Cardiac fibroblast (primary cell): ENCODE measurements at regions not wholly inside any gene's neighbourhood (a gene's known extent, or its start where the extent isn't known, plus 50 kb on each side); places are given as distances from the start of the nearest gene placed in this dataset.
A peak's percentile ranks its signal among the peaks of the same experiment; 100 is the strongest.

Experiments
- DNase-seq, 2 donors: peaks; one replicate each; pipeline versions ENCODE4 v3.0.0 to v3.0.0-alpha.2; 2010; ENCODE audit warnings: low read depth in 2 of 2
- H3K4me3 ChIP-seq, 2 donors: replicated peaks in 1 of 2; 1 replicate in 1 of 2; 2 replicates in 1 of 2; pipeline ENCODE4 v1.5.1; 2011; ENCODE audit warnings: low read depth in 2 of 2, low read length in 2 of 2, mild to moderate bottlenecking in 2 of 2, moderate library complexity in 1 of 2
- TF ChIP-seq, protein P1 (sequence below): IDR thresholded peaks from one replicate; pipeline ENCODE4 v1.5.1; 2011; ENCODE audit warnings: low read depth, mild to moderate bottlenecking, low read length, inconsistent platforms

DNA sequence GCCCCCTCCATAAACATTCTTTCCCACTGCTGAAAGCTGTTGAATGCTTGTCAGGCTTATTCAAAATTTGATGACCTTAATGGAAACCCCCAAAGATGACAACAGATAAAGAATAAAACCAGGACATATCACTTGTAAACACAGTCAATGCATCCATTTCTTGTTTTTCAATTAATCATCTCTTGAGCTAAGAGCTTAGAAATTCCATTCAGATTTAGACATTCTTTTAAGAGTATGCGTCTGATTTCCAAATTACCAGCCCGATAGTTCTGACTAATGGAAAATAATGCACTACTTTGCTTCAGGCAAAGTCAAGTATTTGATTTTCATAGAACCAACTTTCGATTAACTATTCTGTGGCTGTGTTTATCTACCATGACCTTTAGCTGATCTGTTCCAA, 100.6 kb upstream of the RUNX1 start:
- no peak overlapping the region for H3K4me3 ChIP-seq
- TF ChIP-seq, protein P1, sequence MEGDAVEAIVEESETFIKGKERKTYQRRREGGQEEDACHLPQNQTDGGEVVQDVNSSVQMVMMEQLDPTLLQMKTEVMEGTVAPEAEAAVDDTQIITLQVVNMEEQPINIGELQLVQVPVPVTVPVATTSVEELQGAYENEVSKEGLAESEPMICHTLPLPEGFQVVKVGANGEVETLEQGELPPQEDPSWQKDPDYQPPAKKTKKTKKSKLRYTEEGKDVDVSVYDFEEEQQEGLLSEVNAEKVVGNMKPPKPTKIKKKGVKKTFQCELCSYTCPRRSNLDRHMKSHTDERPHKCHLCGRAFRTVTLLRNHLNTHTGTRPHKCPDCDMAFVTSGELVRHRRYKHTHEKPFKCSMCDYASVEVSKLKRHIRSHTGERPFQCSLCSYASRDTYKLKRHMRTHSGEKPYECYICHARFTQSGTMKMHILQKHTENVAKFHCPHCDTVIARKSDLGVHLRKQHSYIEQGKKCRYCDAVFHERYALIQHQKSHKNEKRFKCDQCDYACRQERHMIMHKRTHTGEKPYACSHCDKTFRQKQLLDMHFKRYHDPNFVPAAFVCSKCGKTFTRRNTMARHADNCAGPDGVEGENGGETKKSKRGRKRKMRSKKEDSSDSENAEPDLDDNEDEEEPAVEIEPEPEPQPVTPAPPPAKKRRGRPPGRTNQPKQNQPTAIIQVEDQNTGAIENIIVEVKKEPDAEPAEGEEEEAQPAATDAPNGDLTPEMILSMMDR: no peak
- peak in 1 of 2 donors; percentile 68 for DNase-seq

DNA sequence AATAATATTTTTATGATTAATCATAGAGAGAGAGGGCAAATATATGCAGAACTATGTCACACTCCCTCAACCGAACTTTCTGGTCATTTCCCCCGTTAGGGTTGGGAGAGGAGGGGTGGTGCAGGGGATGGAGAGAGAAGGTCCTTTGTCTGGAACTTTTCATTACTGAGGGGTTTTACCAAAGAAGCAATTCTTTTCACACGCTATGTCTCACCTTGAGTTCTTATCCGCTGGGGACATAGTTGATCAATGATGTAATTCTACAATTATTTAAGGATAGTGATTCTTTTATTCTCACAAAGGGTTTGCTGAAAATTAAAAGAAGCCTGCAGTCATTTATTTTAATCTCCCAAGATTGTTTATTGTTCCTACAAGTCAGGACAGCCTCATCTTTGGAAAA, 98.3 kb upstream of the RUNX1 start:
- TF ChIP-seq, protein P1: no peak
- H3K4me3 ChIP-seq: no peak overlapping the region
- DNase-seq: no peak

DNA sequence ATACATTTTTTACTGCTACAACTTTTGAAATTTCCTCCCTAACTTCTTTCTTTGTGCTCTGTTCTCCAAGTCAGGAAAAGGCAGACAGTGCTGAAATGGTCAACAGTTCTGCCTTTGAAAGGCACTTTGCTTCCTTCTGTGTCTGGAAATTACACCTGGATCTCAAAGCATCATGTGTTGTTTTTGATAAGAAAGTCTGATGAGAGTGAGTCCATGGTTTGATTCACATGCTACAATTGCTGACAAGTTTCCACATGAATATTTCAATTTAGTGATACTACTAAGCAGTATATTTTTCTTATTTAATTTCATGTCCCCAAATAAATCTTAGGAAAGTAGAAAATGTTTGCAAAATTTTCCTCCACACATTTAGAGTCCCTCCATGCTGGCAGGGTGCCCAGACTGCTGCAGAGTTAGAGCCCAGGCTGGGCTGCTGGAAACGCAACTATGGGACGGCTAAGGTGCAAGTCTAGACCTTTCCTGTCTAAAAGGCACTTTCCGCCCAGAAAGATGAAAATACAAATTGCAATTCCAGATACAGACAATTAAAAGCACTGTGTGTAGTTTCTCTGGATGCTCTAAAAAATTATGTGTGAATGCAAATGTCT, 96.6 kb upstream of the RUNX1 start:
- no peak for DNase-seq
- no peak overlapping the region for H3K4me3 ChIP-seq

DNA sequence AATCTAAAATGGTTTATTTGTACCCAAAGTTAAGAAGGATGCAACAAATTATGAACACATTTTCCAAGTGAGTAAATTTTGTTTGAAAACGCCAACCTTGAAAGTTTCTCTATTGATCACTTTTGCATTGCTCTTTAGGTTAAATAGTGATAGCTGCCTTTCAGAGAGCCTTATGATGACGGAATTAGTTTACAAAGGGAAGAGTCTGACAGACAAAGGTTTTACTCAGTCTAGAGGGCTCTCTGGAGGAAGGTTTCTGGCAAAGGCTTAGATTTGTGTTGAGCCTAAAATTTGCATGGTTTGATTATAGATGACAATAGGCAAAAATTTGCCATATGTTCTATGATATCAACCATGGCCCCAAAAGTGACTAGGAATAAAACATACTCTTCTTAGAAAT, 95.9 kb upstream of the RUNX1 start:
- H3K4me3 ChIP-seq: no peak overlapping the region
- no peak for DNase-seq
- TF ChIP-seq, protein P1: no peak

More for the DNA sequence above, 96.6 kb upstream of the RUNX1 start:
- TF ChIP-seq, protein P1: no peak

DNA sequence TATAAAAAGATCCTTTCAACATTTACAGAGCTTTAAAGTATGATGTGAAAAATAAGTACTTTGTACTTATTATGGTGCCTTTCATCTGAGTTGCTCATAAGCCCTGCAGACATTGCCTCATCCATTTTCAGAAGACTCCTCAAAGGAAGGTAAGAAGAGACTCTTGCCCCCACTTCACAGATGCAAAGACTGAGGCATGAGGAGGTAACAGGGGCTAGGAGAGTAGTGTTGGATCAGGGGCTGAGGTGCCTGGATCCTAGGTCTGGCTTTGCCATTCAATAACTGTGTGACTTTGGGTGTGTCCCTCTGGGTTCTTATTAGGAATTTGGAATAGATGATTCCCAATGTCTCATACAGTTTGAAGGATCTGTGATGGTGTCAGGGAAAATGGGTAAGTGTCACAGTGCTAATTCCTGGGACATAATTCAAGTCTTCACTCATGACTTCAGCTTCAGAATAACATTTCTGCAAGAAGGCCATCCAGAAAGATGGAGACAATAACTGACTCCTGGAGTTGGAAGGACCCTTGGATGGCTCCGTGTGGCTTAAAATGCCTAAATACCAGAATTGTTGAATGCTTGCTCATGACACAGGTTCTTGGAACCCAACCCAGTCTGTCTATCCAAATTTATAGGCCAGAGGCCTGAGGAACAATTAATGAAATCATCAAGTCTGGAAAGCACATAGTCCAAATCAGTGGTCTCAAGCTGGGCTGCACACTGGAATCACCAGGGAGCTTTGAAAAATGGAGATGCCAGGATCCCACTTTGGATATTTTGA, 93.1 kb upstream of the RUNX1 start:
- TF ChIP-seq, protein P1: no peak
- DNase-seq: no peak
- H3K4me3 ChIP-seq: no peak overlapping the region

DNA sequence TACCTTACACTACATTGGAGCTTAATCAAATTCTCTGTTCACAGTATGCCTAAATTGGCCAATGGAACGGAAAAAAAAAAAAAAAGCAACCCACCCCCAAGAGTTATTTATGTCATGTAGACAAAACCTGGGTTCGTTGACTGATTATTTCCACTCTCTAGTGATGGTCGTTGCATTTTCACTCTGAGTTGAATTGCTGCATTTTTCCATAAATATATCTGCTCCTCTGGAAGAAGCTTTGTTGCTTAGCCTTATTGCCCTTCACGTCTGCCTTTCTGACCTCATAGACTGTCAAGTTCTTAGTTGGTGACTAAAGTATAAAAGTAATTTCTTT, 90.2 kb upstream of the RUNX1 start:
- H3K4me3 ChIP-seq: no peak overlapping the region
- TF ChIP-seq, protein P1: no peak
- no peak for DNase-seq
